ENCODE measurements at regions not wholly inside any gene's neighbourhood (a gene's known extent, or its start where the extent isn't known, plus 50 kb on each side); places are given as distances from the start of the nearest gene placed in this dataset.

GRCh38 chr5:135246923-135247795, 151.9 kb downstream of the MACROH2A1 start:
- no peak overlapping the region for H3K27ac ChIP-seq (ENCODE audit: low read depth, low read length)
- no peak overlapping the region for H3K9ac ChIP-seq (ENCODE audit: low read length)
- peaks cover 53% of the 10 kb centered on the region for H3K4me1 ChIP-seq (ENCODE audit: insufficient read depth, low read length)
- no peak overlapping the region for H3K4me3 ChIP-seq (ENCODE audit: low read depth in 1 of 2, low read length in 2 of 2)
- H3K27me3 ChIP-seq (ENCODE audit: control insufficient read depth in 1 of 2, insufficient read depth in 2 of 2, low read length in 2 of 2): no peaks in the 10 kb centered on the region
- no peaks in the 10 kb centered on the region for H3K36me3 ChIP-seq (ENCODE audit: insufficient read depth, low read length)
- no peaks in the 10 kb centered on the region for H3K9me3 ChIP-seq (ENCODE audit: low read length)

- Histone ChIP-seq H3K4me1 (ENCODE audit: insufficient read depth, low read length) (peaks cover 59% of the 10 kb centered on the region), H3K9me3 (ENCODE audit: low read length) (no peaks in the 10 kb centered on the region)
Measured at GRCh38 chr5:135246605-135246922, 152.5 kb downstream of the MACROH2A1 start.

GRCh38 chr5:135245521-135246499, 153.2 kb downstream of the MACROH2A1 start:
- peaks cover 64% of the 10 kb centered on the region for H3K4me1 ChIP-seq (ENCODE audit: insufficient read depth, low read length)
- no peaks in the 10 kb centered on the region for H3K36me3 ChIP-seq (ENCODE audit: insufficient read depth, low read length)
- H3K27me3 ChIP-seq (ENCODE audit: control insufficient read depth in 1 of 2, insufficient read depth in 2 of 2, low read length in 2 of 2): no peaks in the 10 kb centered on the region
- no peak overlapping the region for H3K27ac ChIP-seq (ENCODE audit: low read depth, low read length)
- no peak overlapping the region for H3K4me3 ChIP-seq (ENCODE audit: low read depth in 1 of 2, low read length in 2 of 2)
- no peak overlapping the region for H3K9ac ChIP-seq (ENCODE audit: low read length)
- H3K9me3 ChIP-seq (ENCODE audit: low read length): no peaks in the 10 kb centered on the region

More at GRCh38 chr5:135246605-135246922, 152.5 kb downstream of the MACROH2A1 start:
- Histone ChIP-seq H3K27ac (ENCODE audit: low read depth, low read length) (no peak overlapping the region), H3K27me3 (ENCODE audit: control insufficient read depth in 1 of 2, insufficient read depth in 2 of 2, low read length in 2 of 2) (no peaks in the 10 kb centered on the region), H3K4me3 (ENCODE audit: low read depth in 1 of 2, low read length in 2 of 2) (no peak overlapping the region), H3K9ac (ENCODE audit: low read length) (no peak overlapping the region), H3K36me3 (ENCODE audit: insufficient read depth, low read length) (no peaks in the 10 kb centered on the region)

GRCh38 chr5:135244620-135245021, 154.4 kb downstream of the MACROH2A1 start:
- H3K36me3 ChIP-seq (ENCODE audit: insufficient read depth, low read length): no peaks in the 10 kb centered on the region
- peaks cover 76% of the 10 kb centered on the region for H3K4me1 ChIP-seq (ENCODE audit: insufficient read depth, low read length)
- peak overlapping the region in 1 of 2 donors; percentile 15 for H3K4me3 ChIP-seq (ENCODE audit: low read depth in 1 of 2, low read length in 2 of 2)
- no peaks in the 10 kb centered on the region for H3K9me3 ChIP-seq (ENCODE audit: low read length)
- peak overlapping the region; percentile 81 for H3K27ac ChIP-seq (ENCODE audit: low read depth, low read length)
- H3K27me3 ChIP-seq (ENCODE audit: control insufficient read depth in 1 of 2, insufficient read depth in 2 of 2, low read length in 2 of 2): no peaks in the 10 kb centered on the region
- no peak overlapping the region for H3K9ac ChIP-seq (ENCODE audit: low read length)

- H3K27ac ChIP-seq (ENCODE audit: low read depth, low read length): peak overlapping the region; percentile 88
- H3K9ac ChIP-seq (ENCODE audit: low read length): no peak overlapping the region
- peaks cover 85% of the 10 kb centered on the region for H3K4me1 ChIP-seq (ENCODE audit: insufficient read depth, low read length)
- no peaks in the 10 kb centered on the region for H3K27me3 ChIP-seq (ENCODE audit: control insufficient read depth in 1 of 2, insufficient read depth in 2 of 2, low read length in 2 of 2)
- no peak overlapping the region for H3K4me3 ChIP-seq (ENCODE audit: low read depth in 1 of 2, low read length in 2 of 2)
- no peaks in the 10 kb centered on the region for H3K9me3 ChIP-seq (ENCODE audit: low read length)
- H3K36me3 ChIP-seq (ENCODE audit: insufficient read depth, low read length): no peaks in the 10 kb centered on the region
Measured at GRCh38 chr5:135243556-135244285, 155.3 kb downstream of the MACROH2A1 start.

- Histone ChIP-seq H3K9me3 (ENCODE audit: low read length) (no peaks in the 10 kb centered on the region), H3K4me3 (ENCODE audit: low read depth in 1 of 2, low read length in 2 of 2) (no peak overlapping the region), H3K4me1 (ENCODE audit: insufficient read depth, low read length) (peaks cover 86% of the 10 kb centered on the region), H3K27me3 (ENCODE audit: control insufficient read depth in 1 of 2, insufficient read depth in 2 of 2, low read length in 2 of 2) (no peaks in the 10 kb centered on the region), H3K36me3 (ENCODE audit: insufficient read depth, low read length) (no peaks in the 10 kb centered on the region), H3K9ac (ENCODE audit: low read length) (no peak overlapping the region), H3K27ac (ENCODE audit: low read depth, low read length) (peak overlapping the region; percentile 88)
Measured at GRCh38 chr5:135242866-135243555, 156.0 kb downstream of the MACROH2A1 start.

- peak overlapping the region; percentile 88 for H3K27ac ChIP-seq (ENCODE audit: low read depth, low read length)
- H3K36me3 ChIP-seq (ENCODE audit: insufficient read depth, low read length): no peaks in the 10 kb centered on the region
- no peak overlapping the region for H3K9ac ChIP-seq (ENCODE audit: low read length)
- no peak overlapping the region for H3K4me3 ChIP-seq (ENCODE audit: low read depth in 1 of 2, low read length in 2 of 2)
- no peaks in the 10 kb centered on the region for H3K9me3 ChIP-seq (ENCODE audit: low read length)
- H3K4me1 ChIP-seq (ENCODE audit: insufficient read depth, low read length): peaks cover 88% of the 10 kb centered on the region
- H3K27me3 ChIP-seq (ENCODE audit: control insufficient read depth in 1 of 2, insufficient read depth in 2 of 2, low read length in 2 of 2): no peaks in the 10 kb centered on the region
Measured at GRCh38 chr5:135242021-135242865, 156.8 kb downstream of the MACROH2A1 start.

- no peaks in the 10 kb centered on the region for H3K9me3 ChIP-seq (ENCODE audit: low read length)
- H3K4me1 ChIP-seq (ENCODE audit: insufficient read depth, low read length): peaks cover 87% of the 10 kb centered on the region
- no peak overlapping the region for H3K4me3 ChIP-seq (ENCODE audit: low read depth in 1 of 2, low read length in 2 of 2)
- no peaks in the 10 kb centered on the region for H3K36me3 ChIP-seq (ENCODE audit: insufficient read depth, low read length)
- no peak overlapping the region for H3K9ac ChIP-seq (ENCODE audit: low read length)
- H3K27ac ChIP-seq (ENCODE audit: low read depth, low read length): peak overlapping the region; percentile 88
- no peaks in the 10 kb centered on the region for H3K27me3 ChIP-seq (ENCODE audit: control insufficient read depth in 1 of 2, insufficient read depth in 2 of 2, low read length in 2 of 2)
Measured at GRCh38 chr5:135241536-135241935, 157.5 kb downstream of the MACROH2A1 start.

GRCh38 chr5:135240781-135241360, 158.2 kb downstream of the MACROH2A1 start:
- Histone ChIP-seq H3K9ac (ENCODE audit: low read length) (no peak overlapping the region), H3K27ac (ENCODE audit: low read depth, low read length) (no peak overlapping the region), H3K4me3 (ENCODE audit: low read depth in 1 of 2, low read length in 2 of 2) (no peak overlapping the region), H3K27me3 (ENCODE audit: control insufficient read depth in 1 of 2, insufficient read depth in 2 of 2, low read length in 2 of 2) (no peaks in the 10 kb centered on the region), H3K9me3 (ENCODE audit: low read length) (no peaks in the 10 kb centered on the region), H3K36me3 (ENCODE audit: insufficient read depth, low read length) (no peaks in the 10 kb centered on the region), H3K4me1 (ENCODE audit: insufficient read depth, low read length) (peaks cover 86% of the 10 kb centered on the region)

- no peaks in the 10 kb centered on the region for H3K9me3 ChIP-seq (ENCODE audit: low read length)
- no peak overlapping the region for H3K27ac ChIP-seq (ENCODE audit: low read depth, low read length)
- no peaks in the 10 kb centered on the region for H3K27me3 ChIP-seq (ENCODE audit: control insufficient read depth in 1 of 2, insufficient read depth in 2 of 2, low read length in 2 of 2)
- peaks cover 85% of the 10 kb centered on the region for H3K4me1 ChIP-seq (ENCODE audit: insufficient read depth, low read length)
- no peak overlapping the region for H3K4me3 ChIP-seq (ENCODE audit: low read depth in 1 of 2, low read length in 2 of 2)
- H3K36me3 ChIP-seq (ENCODE audit: insufficient read depth, low read length): no peaks in the 10 kb centered on the region
- H3K9ac ChIP-seq (ENCODE audit: low read length): no peak overlapping the region
Measured at GRCh38 chr5:135240283-135240633, 158.8 kb downstream of the MACROH2A1 start.
